ENCODE measurements at regions not wholly inside any gene's neighbourhood (a gene's known extent, or its start where the extent isn't known, plus 50 kb on each side); places are given as distances from the start of the nearest gene placed in this dataset.

DNA sequence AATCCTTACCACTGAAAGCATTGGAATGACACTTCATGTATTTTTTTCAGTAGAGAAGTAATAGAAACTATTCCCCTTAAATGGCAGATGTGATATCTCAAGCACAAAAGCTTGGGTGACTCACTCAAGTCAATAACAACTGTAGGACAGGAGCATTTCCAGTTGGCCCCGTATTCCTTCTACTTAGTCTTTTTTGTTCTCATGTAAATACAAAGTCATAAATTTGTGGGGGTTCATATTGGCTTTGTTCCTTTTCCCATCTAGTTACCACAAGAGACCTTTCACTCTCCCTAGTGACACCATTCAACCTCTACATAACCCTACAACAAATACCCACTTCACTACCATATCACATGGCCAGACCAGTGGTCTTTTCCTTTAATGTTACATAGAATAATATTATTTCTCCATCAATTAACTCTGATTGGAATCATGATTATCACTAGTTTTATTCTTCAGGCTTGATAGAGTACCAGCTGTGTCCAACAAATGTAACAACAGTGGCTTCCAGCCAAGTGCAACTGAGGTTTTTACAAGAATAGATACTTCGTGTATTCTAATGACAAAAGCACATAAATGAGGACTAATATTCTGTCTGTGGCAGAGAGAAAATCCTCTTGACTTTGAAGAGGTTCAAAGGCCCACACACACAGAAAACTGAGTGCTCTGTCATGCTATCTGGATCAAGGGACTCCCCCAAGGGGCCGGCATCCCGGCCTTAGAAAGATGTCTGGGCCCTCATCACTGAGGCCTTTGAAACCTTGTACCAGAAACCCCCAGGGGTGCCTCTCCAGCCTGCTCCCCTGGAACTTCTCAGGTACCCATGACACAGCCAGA, 94.0 kb upstream of the THBS1 start:
- no peaks in the 10 kb centered on the region for H3K36me3 ChIP-seq (ENCODE audit: insufficient read depth in 1 of 2, low read depth in 1 of 2)
- H3K9me3 ChIP-seq: no peaks in the 10 kb centered on the region
- ATAC-seq (no peak), DNase-seq (no peak)
- H3K4me1 ChIP-seq: no peaks in the 10 kb centered on the region
- intact Hi-C loops (cut with DNase I): no loop called here
- no peak overlapping the region for H3K27ac ChIP-seq
- H3K27me3 ChIP-seq (ENCODE audit: insufficient read depth in 3 of 3, low read length in 2 of 3): no peaks in the 10 kb centered on the region
- no peak overlapping the region for H3K4me3 ChIP-seq
- 58 to 78% (median 73%) methylated on average over 4 of the region's 4 CpGs for WGBS, 3 donors
- TF ChIP-seq, protein P1, sequence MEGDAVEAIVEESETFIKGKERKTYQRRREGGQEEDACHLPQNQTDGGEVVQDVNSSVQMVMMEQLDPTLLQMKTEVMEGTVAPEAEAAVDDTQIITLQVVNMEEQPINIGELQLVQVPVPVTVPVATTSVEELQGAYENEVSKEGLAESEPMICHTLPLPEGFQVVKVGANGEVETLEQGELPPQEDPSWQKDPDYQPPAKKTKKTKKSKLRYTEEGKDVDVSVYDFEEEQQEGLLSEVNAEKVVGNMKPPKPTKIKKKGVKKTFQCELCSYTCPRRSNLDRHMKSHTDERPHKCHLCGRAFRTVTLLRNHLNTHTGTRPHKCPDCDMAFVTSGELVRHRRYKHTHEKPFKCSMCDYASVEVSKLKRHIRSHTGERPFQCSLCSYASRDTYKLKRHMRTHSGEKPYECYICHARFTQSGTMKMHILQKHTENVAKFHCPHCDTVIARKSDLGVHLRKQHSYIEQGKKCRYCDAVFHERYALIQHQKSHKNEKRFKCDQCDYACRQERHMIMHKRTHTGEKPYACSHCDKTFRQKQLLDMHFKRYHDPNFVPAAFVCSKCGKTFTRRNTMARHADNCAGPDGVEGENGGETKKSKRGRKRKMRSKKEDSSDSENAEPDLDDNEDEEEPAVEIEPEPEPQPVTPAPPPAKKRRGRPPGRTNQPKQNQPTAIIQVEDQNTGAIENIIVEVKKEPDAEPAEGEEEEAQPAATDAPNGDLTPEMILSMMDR (IDR thresholded peaks at IDR 0.05): no peak

DNA sequence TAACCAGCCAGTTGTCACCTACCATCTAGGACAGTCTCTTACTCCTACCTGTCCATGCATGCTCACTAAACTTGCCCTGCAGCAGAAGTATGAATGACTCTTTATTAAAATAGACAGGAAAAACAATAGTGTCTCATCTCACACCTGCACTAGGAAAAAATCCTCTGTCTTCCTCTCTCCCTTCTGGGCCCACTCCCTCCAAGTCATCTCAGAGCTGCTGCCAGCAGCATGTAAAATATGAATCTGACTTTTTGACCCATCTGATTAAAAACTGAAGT, 93.5 kb upstream of the THBS1 start:
- Histone ChIP-seq H3K27me3 (ENCODE audit: insufficient read depth in 3 of 3, low read length in 2 of 3) (no peaks in the 10 kb centered on the region), H3K4me3 (no peak overlapping the region), H3K4me1 (no peaks in the 10 kb centered on the region), H3K36me3 (ENCODE audit: insufficient read depth in 1 of 2, low read depth in 1 of 2) (no peaks in the 10 kb centered on the region), H3K9me3 (no peaks in the 10 kb centered on the region), H3K27ac (no peak overlapping the region)
- TF ChIP-seq, protein P1 (IDR thresholded peaks at IDR 0.05): no peak
- intact Hi-C loops (cut with DNase I): no loop called here
- ATAC-seq (no peak), DNase-seq (no peak)

DNA sequence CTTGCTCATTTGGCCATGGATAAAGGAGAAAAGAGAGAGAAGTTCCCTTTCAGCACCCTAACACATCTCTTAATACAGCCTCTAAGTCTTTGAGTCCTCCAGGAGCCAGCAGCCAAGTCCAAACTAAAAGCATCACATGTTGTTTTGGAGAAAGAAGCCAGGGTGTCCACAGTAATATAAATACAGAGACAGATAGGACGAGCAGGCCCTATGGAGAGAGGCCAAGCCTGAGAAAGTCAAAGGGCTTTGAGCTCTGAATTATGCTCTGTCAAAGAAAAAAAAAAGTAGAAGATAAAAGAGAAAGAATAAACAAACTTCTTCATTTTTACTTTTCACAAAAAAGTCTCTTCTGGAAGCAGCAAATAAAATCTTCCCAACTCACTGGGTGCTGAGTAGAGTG, 92.4 kb upstream of the THBS1 start:
- TF ChIP-seq, protein P1 (IDR thresholded peaks at IDR 0.05): no peak
- H3K4me3 ChIP-seq: no peak overlapping the region
- DNase-seq (no peak), ATAC-seq (no peak)
- no peaks in the 10 kb centered on the region for H3K27me3 ChIP-seq (ENCODE audit: insufficient read depth in 3 of 3, low read length in 2 of 3)
- H3K9me3 ChIP-seq: no peaks in the 10 kb centered on the region
- intact Hi-C loops (cut with DNase I): no loop called here
- WGBS, 3 donors: 12 to 29% (median 25%) methylated on average over 1 of the region's 1 CpG
- H3K27ac ChIP-seq: no peak overlapping the region
- no peaks in the 10 kb centered on the region for H3K36me3 ChIP-seq (ENCODE audit: insufficient read depth in 1 of 2, low read depth in 1 of 2)
- H3K4me1 ChIP-seq: no peaks in the 10 kb centered on the region

DNA sequence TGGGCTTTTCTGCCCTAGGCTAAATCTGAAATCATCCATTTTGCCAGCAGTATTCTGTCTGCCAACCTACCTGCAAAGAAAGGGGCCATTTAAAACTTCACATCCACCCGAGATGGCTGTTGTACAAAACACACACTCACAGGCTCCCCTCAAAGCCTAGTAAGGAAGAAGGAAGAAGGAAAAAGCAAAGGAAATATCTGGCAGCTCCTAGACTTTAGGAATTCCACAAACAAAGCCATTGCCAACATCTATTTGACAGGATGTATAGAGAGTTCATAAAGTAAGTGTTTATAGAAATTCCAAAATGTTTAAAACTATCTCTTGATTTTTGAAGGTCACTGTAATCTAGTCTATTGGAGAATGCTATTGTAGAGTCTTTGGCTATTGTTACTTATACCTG, 91.9 kb upstream of the THBS1 start:
- no peaks in the 10 kb centered on the region for H3K27me3 ChIP-seq (ENCODE audit: insufficient read depth in 3 of 3, low read length in 2 of 3)
- ATAC-seq: no peak
- no peak for DNase-seq
- intact Hi-C loops (cut with DNase I): no loop called here
- no peaks in the 10 kb centered on the region for H3K36me3 ChIP-seq (ENCODE audit: insufficient read depth in 1 of 2, low read depth in 1 of 2)
- H3K9me3 ChIP-seq: no peaks in the 10 kb centered on the region
- no peaks in the 10 kb centered on the region for H3K4me1 ChIP-seq
- 64 to 70% (median 65%) methylated on average over 1 of the region's 1 CpG for WGBS, 3 donors
- no peak overlapping the region for H3K27ac ChIP-seq
- TF ChIP-seq, protein P1 (IDR thresholded peaks at IDR 0.05): no peak
- H3K4me3 ChIP-seq: no peak overlapping the region
